Neutrophil (primary cell): ENCODE measurements at regions not wholly inside any gene's neighbourhood (a gene's known extent, or its start where the extent isn't known, plus 50 kb on each side); places are given as distances from the start of the nearest gene placed in this dataset.

Experiments used
- H3K27ac ChIP-seq: fragments of 200-600 bp; sonication (generic); 2 replicates; pipeline ENCODE4 v1.5.1; 2016; ENCODE audit warnings: mild to moderate bottlenecking, moderate library complexity
- H3K27me3 ChIP-seq: fragments of 200-600 bp; sonication (generic); 2 replicates; pipeline ENCODE4 v1.6.0; 2016; ENCODE audit warnings: mild to moderate bottlenecking
- H3K36me3 ChIP-seq: fragments of 200-600 bp; sonication (generic); 2 replicates; pipeline ENCODE4 v1.5.1; 2017
- H3K4me1 ChIP-seq, 2 experiments: fragments of 200-600 bp in 1 of 2; sonication (generic) in 1 of 2; 1 replicate in 1 of 2; 2 replicates in 1 of 2; pipeline versions ENCODE4 v1.5.1 to v1.6.1; 2013 to 2016; ENCODE audit warnings: low read depth in 1 of 2, low read length in 1 of 2, mild to moderate bottlenecking in 1 of 2, moderate library complexity in 1 of 2; ENCODE audit not compliant: control insufficient read depth in 1 of 2, insufficient read depth in 1 of 2
- H3K4me3 ChIP-seq, 2 experiments: fragments of 200-600 bp in 1 of 2; sonication (generic) in 1 of 2; 1 replicate in 1 of 2; 2 replicates in 1 of 2; pipeline ENCODE4 v1.5.1; 2013 to 2016; ENCODE audit warnings: low read depth in 1 of 2, low read length in 1 of 2, mild to moderate bottlenecking in 1 of 2, moderate library complexity in 1 of 2
- H3K9me3 ChIP-seq: fragments of 200-600 bp; sonication (generic); 2 replicates; pipeline ENCODE4 v1.5.1; 2016
- CTCF ChIP-seq: fragments of 200-600 bp; sonication (generic); IDR thresholded peaks from 2 replicates; pipeline ENCODE4 v1.5.1; 2016; ENCODE audit warnings: antibody characterized with exemption

GRCh38 chr10:28470873-28471651, 61.9 kb upstream of the WAC start:
- Histone ChIP-seq H3K27me3 (no peaks in the 10 kb centered on the region), H3K9me3 (no peaks in the 10 kb centered on the region), H3K27ac (peak overlapping the region; percentile 69), H3K4me1 (peaks cover 36 to 37% of the 10 kb centered on the region in 2 experiments), H3K4me3 (no peak overlapping the region), H3K36me3 (no peaks in the 10 kb centered on the region)
- no peak for TF ChIP-seq CTCF

- no peaks in the 10 kb centered on the region for H3K36me3 ChIP-seq
- H3K4me3 ChIP-seq, result no peak overlapping the region
- TF ChIP-seq CTCF, result no peak
- H3K27ac ChIP-seq, result peak overlapping the region; percentile 69
- H3K4me1 ChIP-seq, result peaks cover 36 to 37% of the 10 kb centered on the region in 2 experiments
- no peaks in the 10 kb centered on the region for H3K27me3 ChIP-seq
- H3K9me3 ChIP-seq, result no peaks in the 10 kb centered on the region
Observed at GRCh38 chr10:28471652-28472050, 61.3 kb upstream of the WAC start.

GRCh38 chr10:28478646-28479045, 54.3 kb upstream of the WAC start:
- no peaks in the 10 kb centered on the region for H3K27me3 ChIP-seq
- no peaks in the 10 kb centered on the region for H3K9me3 ChIP-seq
- no peak overlapping the region for H3K4me3 ChIP-seq
- H3K27ac ChIP-seq, result peak overlapping the region; percentile 68
- peaks cover 42 to 44% of the 10 kb centered on the region in 2 experiments for H3K4me1 ChIP-seq
- no peaks in the 10 kb centered on the region for H3K36me3 ChIP-seq
- TF ChIP-seq CTCF, result no peak

- Histone ChIP-seq H3K36me3 (no peaks in the 10 kb centered on the region), H3K4me3 (no peak overlapping the region), H3K27me3 (no peaks in the 10 kb centered on the region), H3K27ac (peak overlapping the region; percentile 68), H3K4me1 (peaks cover 42 to 44% of the 10 kb centered on the region in 2 experiments), H3K9me3 (no peaks in the 10 kb centered on the region)
- TF ChIP-seq CTCF, result no peak
Observed at GRCh38 chr10:28479425-28479865, 53.5 kb upstream of the WAC start.

GRCh38 chr10:28479927-28480627, 52.8 kb upstream of the WAC start:
- no peak for TF ChIP-seq CTCF
- Histone ChIP-seq H3K27me3 (no peaks in the 10 kb centered on the region), H3K9me3 (no peaks in the 10 kb centered on the region), H3K36me3 (no peaks in the 10 kb centered on the region), H3K4me3 (no peak overlapping the region), H3K27ac (peak overlapping the region; percentile 68), H3K4me1 (peaks cover 42 to 44% of the 10 kb centered on the region in 2 experiments)
